Activated B cell treated with CpG ODN at 0.5 μM for 24 hours (primary cell): ENCODE measurements at regions not wholly inside any gene's neighbourhood (a gene's known extent, or its start where the extent isn't known, plus 50 kb on each side); places are given as distances from the start of the nearest gene placed in this dataset.

Source experiments
- ATAC-seq: fragments of 200-7000 bp; cut with Tn5 transposase; one replicate; pipeline ENCODE4 v1.10.0; 2021; ENCODE audit warnings: low read depth, mild to moderate bottlenecking, moderate library complexity
- CTCF ChIA-PET: fragments of 350-600 bp; sonication (Branson Sonifier 250); formaldehyde crosslinking; loops from one replicate; lab custom pipeline; 2021; ENCODE audit warnings: antibody characterized with exemption; lab: Charles Lee
- POLR2A ChIA-PET: fragments of 350-600 bp; sonication (Branson Sonifier 250); formaldehyde crosslinking; loops from one replicate; lab custom pipeline; 2021; ENCODE audit warnings: antibody characterized with exemption; lab: Charles Lee
- DNase-seq: peaks from one replicate; pipeline ENCODE4 v3.0.0; 2022
- H3K27ac Mint-ChIP-seq: one replicate; pipeline ENCODE4 v1.8.0; 2020; ENCODE audit warnings: mixed read lengths
- H3K27me3 Mint-ChIP-seq: one replicate; pipeline ENCODE4 v1.8.0; 2021; ENCODE audit warnings: mixed read lengths
- H3K36me3 Mint-ChIP-seq: one replicate; pipeline ENCODE4 v1.8.0; 2021; ENCODE audit warnings: low read depth, mixed read lengths
- H3K4me1 Mint-ChIP-seq: one replicate; pipeline ENCODE4 v1.8.0; 2021; ENCODE audit warnings: mixed read lengths
- H3K4me3 Mint-ChIP-seq: one replicate; pipeline ENCODE4 v1.8.0; 2020; ENCODE audit warnings: mild to moderate bottlenecking, mixed read lengths
- H3K9me3 Mint-ChIP-seq: one replicate; pipeline ENCODE4 v1.8.0; 2020; ENCODE audit warnings: mixed read lengths
- CTCF ChIP-seq: fragments of 200-600 bp; IDR thresholded peaks from one replicate; pipeline ENCODE4 v1.8.0; 2022; ENCODE audit warnings: antibody characterized with exemption, mild to moderate bottlenecking
- intact Hi-C: fragments of 100-400 bp; cut with micrococcal nuclease; formaldehyde crosslinking; loops from one replicate; pipeline ENCODE4 v1.15.1; 2024

DNA sequence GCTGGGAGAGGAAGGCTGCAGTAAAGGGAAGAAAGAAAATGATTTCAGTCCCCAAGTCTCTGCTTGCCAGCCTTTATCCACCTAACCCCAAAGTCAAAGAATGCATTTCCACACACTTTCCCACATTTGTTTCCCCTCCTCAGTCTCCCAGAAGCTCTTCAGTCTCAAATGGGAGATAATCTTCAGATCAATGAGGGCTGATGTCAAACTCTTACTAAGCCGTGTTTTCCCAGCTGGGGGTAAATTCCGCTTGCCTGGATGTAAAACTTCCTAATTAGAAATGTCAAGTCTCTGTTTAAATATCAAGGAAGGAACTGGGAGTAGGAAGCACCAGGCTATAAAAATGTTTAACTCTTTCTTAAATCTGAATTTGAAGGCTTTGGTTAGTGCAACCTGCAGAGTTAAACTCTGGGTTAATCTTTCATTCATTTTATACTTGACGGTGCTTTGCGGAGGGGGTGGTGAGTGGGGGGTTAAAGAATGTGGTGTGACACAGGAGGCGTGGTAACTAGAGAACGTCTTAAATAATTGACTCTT is 601.4 kb upstream of the ACTRT1 start:
- CTCF ChIA-PET, result no interaction called here
- no peaks in the 10 kb centered on the region for H3K9me3 Mint-ChIP-seq
- intact Hi-C loops, result no loop called here

DNA sequence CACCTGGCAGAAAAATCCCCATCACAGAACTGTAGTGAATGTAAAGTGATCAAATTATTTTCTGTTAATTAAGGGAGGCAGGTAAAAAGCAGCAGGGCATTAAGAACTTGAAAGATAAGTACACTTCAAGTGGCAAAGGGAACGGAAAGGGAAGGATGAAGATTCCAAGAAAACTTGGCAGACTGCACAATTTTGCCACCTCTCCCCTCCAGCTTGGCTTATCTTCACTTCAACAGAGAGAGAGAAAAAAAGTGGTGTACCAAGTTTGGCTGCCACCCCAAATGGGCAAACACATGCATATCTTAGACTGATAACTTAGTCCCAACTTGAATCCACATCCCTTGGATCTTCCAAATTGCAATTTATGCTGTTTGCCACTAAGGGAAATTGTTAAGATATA is 598.1 kb upstream of the ACTRT1 start:
- no peak for DNase-seq
- Mint-ChIP-seq H3K27me3 (no peaks in the 10 kb centered on the region), H3K36me3 (no peaks in the 10 kb centered on the region), H3K4me1 (no peaks in the 10 kb centered on the region), H3K4me3 (no peak overlapping the region), H3K9me3 (no peaks in the 10 kb centered on the region), H3K27ac (no peak overlapping the region)
- intact Hi-C loops, result no loop called here
- POLR2A ChIA-PET, result no interaction called here
- CTCF ChIA-PET, result no interaction called here
- no peak for ATAC-seq
- no peak for TF ChIP-seq CTCF

More for the DNA sequence above, 601.4 kb upstream of the ACTRT1 start:
- POLR2A ChIA-PET, result no interaction called here
- no peaks in the 10 kb centered on the region for H3K27me3 Mint-ChIP-seq
- no peak overlapping the region for H3K4me3 Mint-ChIP-seq
- no peak overlapping the region for H3K27ac Mint-ChIP-seq
- no peak for TF ChIP-seq CTCF
- no peaks in the 10 kb centered on the region for H3K4me1 Mint-ChIP-seq
- no peak for DNase-seq
- no peak for ATAC-seq
- no peaks in the 10 kb centered on the region for H3K36me3 Mint-ChIP-seq

DNA sequence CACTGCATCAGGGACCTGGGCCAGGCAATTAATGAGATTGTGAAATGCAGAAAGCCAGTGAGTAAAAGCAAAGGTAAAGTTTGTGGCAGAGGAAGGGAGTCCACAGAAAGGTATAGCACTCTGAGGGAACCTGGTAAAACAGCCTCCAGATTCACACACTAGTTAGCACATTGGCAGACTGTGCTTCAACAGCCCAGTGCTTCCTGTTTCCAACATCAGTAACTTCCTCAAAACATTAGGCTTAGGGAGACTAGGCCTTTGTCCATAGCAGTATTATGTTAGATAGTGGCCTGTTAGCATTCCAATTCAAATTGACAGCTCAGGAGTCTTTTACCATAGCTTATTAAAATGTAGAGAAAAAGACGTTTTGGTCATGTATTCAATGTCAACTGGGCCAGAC is 582.6 kb upstream of the ACTRT1 start:
- Mint-ChIP-seq H3K4me3 (no peak overlapping the region), H3K9me3 (no peaks in the 10 kb centered on the region), H3K4me1 (no peaks in the 10 kb centered on the region), H3K27ac (no peak overlapping the region), H3K36me3 (no peaks in the 10 kb centered on the region), H3K27me3 (no peaks in the 10 kb centered on the region)
- POLR2A ChIA-PET, result no interaction called here
- ATAC-seq (no peak), DNase-seq (no peak)
- CTCF ChIA-PET, result no interaction called here
- TF ChIP-seq CTCF, result no peak
- intact Hi-C loops, result no loop called here

DNA sequence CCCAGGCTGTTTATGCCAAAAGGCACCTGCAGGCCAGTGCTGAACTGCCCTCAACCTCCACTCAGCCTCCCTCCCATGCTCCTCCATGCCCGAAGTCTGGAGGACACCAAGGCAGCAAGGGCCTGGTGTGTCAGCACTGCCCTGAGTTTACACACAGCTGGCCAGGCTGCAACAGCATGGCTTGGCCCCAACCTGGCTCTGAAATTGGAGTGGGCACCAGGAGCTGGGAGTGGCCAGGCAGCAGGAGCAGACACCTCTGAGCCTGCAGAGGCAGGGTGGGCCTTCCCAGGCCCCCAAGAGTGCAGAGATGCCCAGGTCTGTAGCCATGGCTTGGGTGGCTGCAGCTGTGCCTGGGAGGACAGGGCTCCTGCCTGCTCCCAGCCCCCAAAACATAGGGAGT is 571.2 kb upstream of the ACTRT1 start:
- no peak overlapping the region for H3K27ac Mint-ChIP-seq
- ATAC-seq (no peak), DNase-seq (no peak)
- no peaks in the 10 kb centered on the region for H3K9me3 Mint-ChIP-seq
- no peaks in the 10 kb centered on the region for H3K36me3 Mint-ChIP-seq
- ChIA-PET CTCF (no interaction called here), POLR2A (no interaction called here)
- no peaks in the 10 kb centered on the region for H3K4me1 Mint-ChIP-seq
- intact Hi-C loops, result no loop called here
- no peak for TF ChIP-seq CTCF
- no peaks in the 10 kb centered on the region for H3K27me3 Mint-ChIP-seq
- no peak overlapping the region for H3K4me3 Mint-ChIP-seq

GRCh38 chrX:128622296-128622695 is 570.1 kb upstream of the ACTRT1 start:
- Mint-ChIP-seq H3K9me3 (no peaks in the 10 kb centered on the region), H3K4me1 (no peaks in the 10 kb centered on the region), H3K27ac (no peak overlapping the region), H3K4me3 (no peak overlapping the region), H3K27me3 (no peaks in the 10 kb centered on the region), H3K36me3 (no peaks in the 10 kb centered on the region)
- ATAC-seq (no peak), DNase-seq (no peak)
- no peak for TF ChIP-seq CTCF
- ChIA-PET CTCF (no interaction called here), POLR2A (no interaction called here)
- intact Hi-C loops, result no loop called here
